HG02571 (cell line): ENCODE measurements at regions not wholly inside any gene's neighbourhood (a gene's known extent, or its start where the extent isn't known, plus 50 kb on each side); places are given as distances from the start of the nearest gene placed in this dataset.
"Not testable (repeated sequence)": the region's sequence is repeated elsewhere in the genome, so short reads cannot be mapped to it uniquely, and the experiment has no call there.

Experiments used
- ATAC-seq: cut with Tn5 transposase; IDR thresholded peaks from one replicate; pipeline ENCODE4 v1.9.1; 2021; ENCODE audit warnings: mild to moderate bottlenecking, moderate library complexity; ENCODE audit not compliant: unreplicated experiment

DNA sequence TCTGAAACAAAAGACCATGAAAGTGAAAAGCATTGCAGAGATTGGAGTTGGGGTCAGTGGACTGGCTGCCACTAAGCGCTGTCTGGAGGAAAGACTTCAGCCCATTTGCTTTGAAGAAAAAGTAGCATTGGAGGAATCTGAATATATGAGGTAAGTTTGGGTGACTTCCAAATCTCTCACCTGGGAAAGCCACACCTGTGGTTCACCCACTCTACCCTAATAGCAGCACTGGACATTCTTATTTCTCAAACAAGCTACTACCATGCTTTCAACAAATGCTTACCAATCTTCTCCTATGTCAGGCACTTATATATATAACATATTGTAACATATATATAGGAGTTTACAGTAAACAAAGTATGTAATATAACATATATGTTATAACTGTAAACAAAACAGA is 76.0 kb upstream of the POGK start:
- no peak for ATAC-seq

DNA sequence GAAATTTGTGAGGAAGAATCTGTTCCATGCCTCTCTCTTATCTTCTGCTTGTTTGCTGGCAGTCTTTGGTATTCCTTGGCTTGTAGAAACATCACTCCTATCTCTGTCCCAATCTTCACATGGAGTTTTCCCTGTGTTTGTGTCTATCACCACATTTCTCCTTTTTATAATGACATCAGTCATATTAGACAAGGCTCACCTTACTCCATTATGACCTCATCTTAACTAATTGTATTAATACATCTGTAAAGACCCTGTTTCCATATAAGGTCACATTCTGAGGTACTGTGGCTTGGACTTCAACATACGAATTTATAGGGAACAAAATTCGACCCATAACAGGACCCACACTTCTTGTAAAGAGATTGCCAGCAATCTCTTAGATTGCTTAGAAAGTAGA is 72.3 kb upstream of the POGK start:
- no peak for ATAC-seq

GRCh38 chr1:166784646-166785045 is 54.6 kb upstream of the POGK start:
- ATAC-seq: not testable (repeated sequence)

DNA sequence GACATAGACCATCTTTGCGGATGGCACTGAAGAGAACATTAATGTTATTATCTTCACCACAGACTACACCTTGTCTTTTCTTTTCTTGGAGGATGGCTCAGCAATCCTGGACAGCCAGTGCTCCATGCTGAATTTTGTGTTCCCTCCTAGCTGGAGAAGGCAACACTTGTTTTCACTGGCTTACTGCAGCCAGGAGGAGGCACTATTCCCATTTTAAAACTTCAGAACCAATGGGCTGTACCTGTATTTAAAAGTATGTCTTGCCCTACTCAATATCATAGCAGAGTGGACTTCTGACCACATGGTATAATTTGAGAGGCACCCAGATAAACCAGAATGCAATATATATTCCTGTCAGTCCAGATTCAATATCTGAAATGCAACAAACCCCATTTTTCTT is 53.3 kb upstream of the POGK start:
- no peak for ATAC-seq

- no peak for ATAC-seq
Measured at GRCh38 chr1:166789286-166789685, 50.0 kb upstream of the POGK start.
